Gastroesophageal sphincter (tissue), 4 donors: ENCODE measurements at regions not wholly inside any gene's neighbourhood (a gene's known extent, or its start where the extent isn't known, plus 50 kb on each side); places are given as distances from the start of the nearest gene placed in this dataset.
"Not testable (repeated sequence)": the region's sequence is repeated elsewhere in the genome, so short reads cannot be mapped to it uniquely, and the experiment has no call there.

Experiments used
- ATAC-seq: fragments of 150-250 bp; one replicate; pipeline ENCODE4 v1.9.1; 2016; ENCODE audit warnings: mild to moderate bottlenecking, moderate library complexity
- H3K27ac ChIP-seq, 4 donors: fragments of 200-600 bp; sonication (generic) in 3 of 4; 1 replicate in 3 of 4; 2 replicates in 1 of 4; pipeline ENCODE4 v1.5.1; 2016 to 2019
- H3K27me3 ChIP-seq: fragments of 200-600 bp; sonication (generic); one replicate; pipeline ENCODE4 v1.5.1; 2019
- H3K36me3 ChIP-seq, 2 donors: fragments of 200-600 bp; sonication (generic); one replicate each; pipeline ENCODE4 v1.5.1; 2019; ENCODE audit warnings: control low read depth in 1 of 2
- H3K4me1 ChIP-seq, 3 donors: fragments of 200-600 bp; sonication (generic); 1 replicate in 2 of 3; 2 replicates in 1 of 3; pipeline ENCODE4 v1.5.1; 2016 to 2019; ENCODE audit warnings: control low read depth in 2 of 3
- H3K4me3 ChIP-seq, 2 donors: fragments of 200-600 bp; sonication (generic); one replicate each; pipeline ENCODE4 v1.5.1; 2019; ENCODE audit warnings: mild to moderate bottlenecking in 1 of 2, moderate library complexity in 1 of 2
- H3K9me3 ChIP-seq, 3 donors: fragments of 200-600 bp; sonication (generic); one replicate each; pipeline ENCODE4 v1.5.1; 2017 to 2019; ENCODE audit warnings: control low read depth in 2 of 3
- EP300 ChIP-seq: sonication (generic); formaldehyde crosslinking; IDR thresholded peaks from one replicate; pipeline ENCODE4 v1.6.1; 2017; ENCODE audit warnings: antibody characterized with exemption, mild to moderate bottlenecking
- POLR2A ChIP-seq, 2 donors: fragments of 450-650 bp; IDR thresholded peaks; one replicate each; pipeline ENCODE4 v1.6.1; 2017; ENCODE audit warnings: antibody characterized with exemption in 2 of 2, mild to moderate bottlenecking in 2 of 2, moderate library complexity in 1 of 2
- POLR2AphosphoS5 ChIP-seq: sonication (generic); formaldehyde crosslinking; IDR thresholded peaks from one replicate; pipeline ENCODE4 v1.6.1; 2017; ENCODE audit warnings: antibody characterized with exemption
- WGBS, 2 donors: methylation state at CpG; one replicate each; pipeline ENCODE4 v1.1.5; 2018; ENCODE audit warnings: low coverage in 1 of 2; 5-methylcytosine and 5-hydroxymethylcytosine counted together
- TF ChIP-seq, protein P1 (sequence below), 4 experiments: fragments of 200-600 bp in 2 of 4; fragments of 450-650 bp in 2 of 4; sonication (generic) in 1 of 4; IDR thresholded peaks; one replicate each; pipeline ENCODE4 v1.5.1; 2017 to 2019; ENCODE audit warnings: antibody characterized with exemption in 4 of 4, mild to moderate bottlenecking in 2 of 4, moderate library complexity in 2 of 4

DNA sequence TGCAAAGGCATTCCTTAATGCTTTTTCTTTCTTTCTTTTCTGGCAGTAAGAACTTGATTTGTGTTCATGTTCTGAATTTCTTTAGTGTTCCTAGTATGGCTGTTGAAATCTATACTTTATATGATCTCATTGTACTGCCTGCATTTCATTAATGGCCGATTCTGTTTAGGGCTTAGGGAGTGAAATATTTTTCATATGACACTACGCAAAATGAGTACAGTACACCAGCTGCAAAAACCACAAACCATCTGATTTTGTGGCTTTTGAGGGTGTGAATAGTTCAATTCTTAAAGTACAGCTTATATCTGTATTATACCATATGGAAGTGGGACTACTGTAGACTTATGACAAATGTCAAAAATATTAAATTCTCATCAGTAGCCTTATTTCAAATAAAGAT is 69.1 kb upstream of the FOXP2 start:
- no peaks in the 10 kb centered on the region for H3K36me3 ChIP-seq
- no peak overlapping the region for H3K27ac ChIP-seq
- H3K4me3 ChIP-seq: no peak overlapping the region
- H3K9me3 ChIP-seq: no peaks in the 10 kb centered on the region
- ATAC-seq: no peak
- no peaks in the 10 kb centered on the region for H3K27me3 ChIP-seq
- 69 to 100% methylated on average over 1 to 2 of the region's 2 CpGs for WGBS, 2 donors
- no peaks in the 10 kb centered on the region for H3K4me1 ChIP-seq
- TF ChIP-seq POLR2AphosphoS5 (no peak), POLR2A (IDR thresholded peaks at IDR 0.05) (no peak), EP300 (no peak)
- TF ChIP-seq, protein P1, sequence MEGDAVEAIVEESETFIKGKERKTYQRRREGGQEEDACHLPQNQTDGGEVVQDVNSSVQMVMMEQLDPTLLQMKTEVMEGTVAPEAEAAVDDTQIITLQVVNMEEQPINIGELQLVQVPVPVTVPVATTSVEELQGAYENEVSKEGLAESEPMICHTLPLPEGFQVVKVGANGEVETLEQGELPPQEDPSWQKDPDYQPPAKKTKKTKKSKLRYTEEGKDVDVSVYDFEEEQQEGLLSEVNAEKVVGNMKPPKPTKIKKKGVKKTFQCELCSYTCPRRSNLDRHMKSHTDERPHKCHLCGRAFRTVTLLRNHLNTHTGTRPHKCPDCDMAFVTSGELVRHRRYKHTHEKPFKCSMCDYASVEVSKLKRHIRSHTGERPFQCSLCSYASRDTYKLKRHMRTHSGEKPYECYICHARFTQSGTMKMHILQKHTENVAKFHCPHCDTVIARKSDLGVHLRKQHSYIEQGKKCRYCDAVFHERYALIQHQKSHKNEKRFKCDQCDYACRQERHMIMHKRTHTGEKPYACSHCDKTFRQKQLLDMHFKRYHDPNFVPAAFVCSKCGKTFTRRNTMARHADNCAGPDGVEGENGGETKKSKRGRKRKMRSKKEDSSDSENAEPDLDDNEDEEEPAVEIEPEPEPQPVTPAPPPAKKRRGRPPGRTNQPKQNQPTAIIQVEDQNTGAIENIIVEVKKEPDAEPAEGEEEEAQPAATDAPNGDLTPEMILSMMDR (IDR thresholded peaks at IDR 0.05): no peak

DNA sequence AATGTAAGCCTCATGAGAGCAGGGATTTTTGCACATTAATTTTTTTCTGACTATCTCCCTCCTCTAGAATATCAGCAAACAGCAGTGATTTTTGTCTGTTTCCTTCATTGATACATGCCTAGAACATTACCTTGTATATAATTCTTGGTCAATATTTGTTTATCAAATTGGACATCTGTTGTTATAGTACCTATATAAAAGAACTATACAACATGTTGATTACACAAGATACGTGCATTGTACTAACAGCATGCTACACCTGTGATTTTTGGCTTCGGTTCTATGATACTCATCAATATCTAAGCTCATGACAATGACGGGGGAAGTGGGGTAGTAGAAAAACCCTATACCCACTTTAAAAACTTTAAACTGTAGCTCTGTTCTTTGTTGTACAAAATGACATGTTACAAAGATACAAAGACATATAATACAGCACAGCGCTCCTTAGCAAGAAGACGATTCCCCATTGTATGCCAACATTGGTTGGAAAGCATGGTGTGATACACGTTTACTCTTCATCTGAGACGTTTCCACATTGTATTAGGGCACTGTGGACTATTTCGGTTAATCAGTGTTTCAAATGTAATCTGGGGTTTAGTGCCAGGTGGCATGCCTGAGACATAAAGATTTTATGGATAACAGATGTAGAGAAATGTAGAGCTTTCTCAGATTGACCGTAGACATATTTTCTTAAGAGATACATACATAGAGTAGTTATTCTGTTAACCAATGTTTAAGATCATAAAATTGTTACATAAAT is 70.5 kb upstream of the FOXP2 start:
- Histone ChIP-seq H3K27ac (no peak overlapping the region), H3K9me3 (no peaks in the 10 kb centered on the region), H3K36me3 (no peaks in the 10 kb centered on the region), H3K4me3 (no peak overlapping the region), H3K27me3 (no peaks in the 10 kb centered on the region), H3K4me1 (no peaks in the 10 kb centered on the region)
- no peak for TF ChIP-seq POLR2A (IDR thresholded peaks at IDR 0.05)
- TF ChIP-seq EP300: no peak
- TF ChIP-seq POLR2AphosphoS5: no peak
- TF ChIP-seq, protein P1 (IDR thresholded peaks at IDR 0.05): no peak
- WGBS, 2 donors: 84 to 86% methylated on average over 9 of the region's 9 CpGs
- no peak for ATAC-seq

DNA sequence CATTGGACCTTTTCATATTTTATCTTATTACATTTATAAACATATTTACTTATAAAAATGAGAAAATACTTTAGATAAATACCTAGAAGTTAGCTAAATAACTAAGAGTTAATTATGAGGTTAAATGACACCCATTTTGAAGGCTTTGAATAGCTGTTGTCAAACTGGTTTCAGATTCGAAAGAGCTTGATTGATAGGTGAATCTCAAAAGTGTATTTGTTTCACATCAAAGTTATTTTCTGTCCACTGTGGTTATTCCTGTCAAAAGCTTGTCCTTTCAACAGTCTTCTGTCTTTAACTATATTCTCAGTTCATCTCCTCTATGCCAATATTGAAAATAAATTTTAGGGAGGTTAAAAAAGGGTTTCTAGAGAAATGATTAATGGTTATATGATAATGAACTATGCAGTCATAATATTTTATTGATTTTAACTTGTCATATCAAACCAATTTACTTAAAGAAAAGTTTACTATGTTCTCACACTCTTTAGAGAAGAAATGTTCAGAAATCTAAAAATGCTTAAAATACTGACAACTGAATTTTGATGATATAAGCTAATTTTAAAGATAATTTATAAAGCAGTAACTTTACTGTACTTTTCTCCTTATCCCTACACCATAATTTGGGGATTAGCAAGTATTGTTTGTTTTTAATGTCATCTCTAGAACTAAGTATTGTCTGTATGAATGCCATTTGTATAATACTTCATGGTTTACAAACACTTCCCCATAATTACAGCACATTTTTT is 72.0 kb upstream of the FOXP2 start:
- Histone ChIP-seq H3K27me3 (no peaks in the 10 kb centered on the region), H3K9me3 (no peaks in the 10 kb centered on the region), H3K36me3 (no peaks in the 10 kb centered on the region), H3K4me3 (no peak overlapping the region), H3K4me1 (no peaks in the 10 kb centered on the region), H3K27ac (no peak overlapping the region)
- WGBS, 2 donors: 73 to 75% methylated on average over 1 of the region's 1 CpG
- ATAC-seq: no peak
- TF ChIP-seq EP300: no peak
- TF ChIP-seq, protein P1 (IDR thresholded peaks at IDR 0.05): no peak
- no peak for TF ChIP-seq POLR2AphosphoS5
- TF ChIP-seq POLR2A (IDR thresholded peaks at IDR 0.05): no peak

DNA sequence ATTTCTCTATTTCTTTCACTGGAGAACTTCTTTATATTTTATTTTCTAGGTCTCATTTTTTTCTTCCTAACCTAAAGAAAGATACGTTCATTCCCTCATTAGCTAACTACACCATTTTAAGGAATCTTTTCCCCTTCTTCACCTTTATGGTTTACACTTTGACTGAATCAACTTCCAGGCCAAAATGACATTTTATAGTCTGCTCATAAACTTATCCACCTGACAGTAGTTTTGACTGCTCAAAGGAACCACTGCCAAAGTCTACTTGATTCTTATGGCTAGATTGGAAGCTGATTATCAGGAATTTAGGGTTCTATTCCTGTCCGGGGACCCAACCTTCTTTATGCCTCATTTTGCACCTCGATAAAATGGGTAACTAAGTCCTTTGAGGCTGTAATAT is 73.0 kb upstream of the FOXP2 start:
- no peak for TF ChIP-seq EP300
- no peak for TF ChIP-seq POLR2AphosphoS5
- TF ChIP-seq, protein P1 (IDR thresholded peaks at IDR 0.05): no peak
- TF ChIP-seq POLR2A (IDR thresholded peaks at IDR 0.05): no peak
- 79 to 98% methylated on average over 3 of the region's 3 CpGs for WGBS, 2 donors
- H3K4me1 ChIP-seq: no peaks in the 10 kb centered on the region

DNA sequence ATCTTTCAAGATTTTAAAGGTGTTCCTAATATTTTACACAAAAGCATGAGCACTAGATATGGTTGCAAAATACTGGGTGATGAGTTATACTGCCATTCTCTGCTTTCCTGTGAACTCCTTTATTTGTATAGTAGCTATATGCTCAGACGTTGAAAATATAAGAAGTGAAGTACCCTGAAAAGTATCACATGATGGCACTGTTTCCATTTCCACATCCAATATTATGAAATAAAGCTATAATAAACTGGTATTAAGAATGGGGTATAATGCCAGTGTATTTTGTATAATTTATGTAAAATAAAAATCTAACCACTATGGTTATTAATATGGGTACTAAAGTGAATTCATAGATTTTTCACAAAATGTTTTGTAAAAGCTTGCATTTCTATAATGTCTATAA is 79.6 kb upstream of the FOXP2 start:
- TF ChIP-seq POLR2AphosphoS5 (no peak), POLR2A (IDR thresholded peaks at IDR 0.05) (no peak), EP300 (no peak)
- TF ChIP-seq, protein P1 (IDR thresholded peaks at IDR 0.05): no peak
- 50 to 86% methylated on average over 1 of the region's 1 CpG for WGBS, 2 donors
- H3K27ac ChIP-seq: no peak overlapping the region
- ATAC-seq: no peak
- no peaks in the 10 kb centered on the region for H3K9me3 ChIP-seq
- no peaks in the 10 kb centered on the region for H3K4me1 ChIP-seq
- H3K27me3 ChIP-seq: no peaks in the 10 kb centered on the region
- H3K4me3 ChIP-seq: no peak overlapping the region
- H3K36me3 ChIP-seq: no peaks in the 10 kb centered on the region

More for the DNA sequence above, 73.0 kb upstream of the FOXP2 start:
- Histone ChIP-seq H3K27me3 (no peaks in the 10 kb centered on the region), H3K36me3 (no peaks in the 10 kb centered on the region), H3K4me3 (no peak overlapping the region), H3K9me3 (no peaks in the 10 kb centered on the region), H3K27ac (no peak overlapping the region)
- no peak for ATAC-seq

DNA sequence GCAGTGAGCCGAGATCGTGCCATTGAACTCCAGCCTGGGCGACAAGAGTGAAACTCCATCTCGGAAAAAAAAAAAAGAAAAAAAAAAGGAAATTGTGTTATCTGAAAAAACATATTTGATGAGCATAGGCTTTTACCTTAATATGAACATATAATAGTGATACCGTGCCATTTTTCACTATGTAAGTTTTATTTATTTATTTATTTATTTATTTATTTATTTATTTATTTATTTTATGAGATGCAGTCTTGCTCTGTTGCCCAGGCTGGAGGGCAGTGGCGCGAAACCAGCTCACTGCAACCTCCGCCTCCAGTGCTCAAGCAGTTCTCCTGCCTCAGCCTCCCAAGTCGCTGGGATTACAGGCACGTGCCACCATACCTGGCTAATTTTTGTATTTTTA is 85.2 kb upstream of the FOXP2 start:
- H3K4me1 ChIP-seq, ATAC-seq, H3K4me3 ChIP-seq, H3K27ac ChIP-seq, H3K27me3 ChIP-seq, H3K36me3 ChIP-seq, H3K9me3 ChIP-seq: not testable (repeated sequence)
- WGBS, 2 donors: 88 to 94% methylated on average over 7 to 10 of the region's 10 CpGs
